Fibroblast of skin of abdomen (primary cell): ENCODE measurements at regions not wholly inside any gene's neighbourhood (a gene's known extent, or its start where the extent isn't known, plus 50 kb on each side); places are given as distances from the start of the nearest gene placed in this dataset.
"Not testable (repeated sequence)": the region's sequence is repeated elsewhere in the genome, so short reads cannot be mapped to it uniquely, and the experiment has no call there.

Experiments
- DNase-seq: peaks from one replicate; pipeline ENCODE4 v3.0.0-alpha.2; 2013

DNA sequence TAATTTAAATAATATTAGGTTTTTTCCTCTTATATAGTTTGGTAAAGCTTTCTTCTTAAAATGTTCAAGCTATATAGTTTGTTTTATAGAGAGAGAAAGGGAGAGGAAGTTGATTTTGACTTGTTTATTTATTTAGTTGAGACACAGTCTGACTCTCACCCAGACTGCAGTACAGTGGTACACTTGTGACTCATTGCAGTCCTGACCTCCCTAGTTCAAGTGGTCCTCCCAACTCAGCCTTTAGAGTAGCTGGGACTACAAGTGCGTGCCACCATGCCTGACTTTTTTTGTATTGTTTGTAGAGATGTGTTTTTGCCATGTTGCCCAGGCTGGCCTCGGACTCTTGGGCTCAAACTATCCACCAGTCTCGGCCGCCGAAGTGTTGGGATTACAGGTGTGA, 187.4 kb upstream of the TGIF2LY start:
- DNase-seq = not testable (repeated sequence)

DNA sequence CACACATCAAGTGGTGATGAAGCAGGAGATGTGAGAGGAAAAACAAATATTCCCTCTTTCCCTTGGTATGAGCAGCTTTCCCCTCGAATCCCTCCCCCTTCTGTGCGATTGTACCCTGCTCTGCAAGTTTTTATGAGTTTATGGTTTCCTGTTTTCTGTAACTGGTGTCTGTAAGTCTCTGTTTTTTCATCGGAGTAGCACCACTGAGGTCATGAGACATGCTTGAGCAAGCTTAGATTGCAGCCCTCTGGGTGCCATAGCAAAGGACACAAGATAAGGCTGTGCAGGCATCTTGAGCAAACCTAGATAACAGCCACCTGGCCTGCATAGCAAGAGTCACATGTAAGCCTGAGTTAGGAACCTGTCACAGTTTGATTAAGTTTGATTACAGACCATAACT, 174.6 kb upstream of the TGIF2LY start:
- not testable (repeated sequence) for DNase-seq

DNA sequence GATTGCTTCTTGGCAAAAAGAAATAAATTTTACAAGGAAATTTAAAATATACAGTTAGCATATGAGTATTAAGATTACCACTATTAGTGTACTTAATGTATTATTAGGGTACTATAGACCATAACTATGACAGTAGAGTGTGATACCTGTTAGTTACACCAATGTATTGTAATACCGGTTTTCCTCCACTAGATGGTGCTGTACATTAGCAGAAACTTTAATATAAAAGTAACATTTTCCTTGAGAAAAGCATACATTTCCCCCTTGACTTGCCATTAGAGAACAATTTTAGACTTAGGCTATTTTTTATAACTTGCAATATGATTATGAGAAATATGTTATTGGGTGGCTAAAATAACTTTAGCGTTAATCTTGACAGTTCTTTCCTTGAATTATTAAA, 173.3 kb upstream of the TGIF2LY start:
- peak; percentile 0 for DNase-seq

DNA sequence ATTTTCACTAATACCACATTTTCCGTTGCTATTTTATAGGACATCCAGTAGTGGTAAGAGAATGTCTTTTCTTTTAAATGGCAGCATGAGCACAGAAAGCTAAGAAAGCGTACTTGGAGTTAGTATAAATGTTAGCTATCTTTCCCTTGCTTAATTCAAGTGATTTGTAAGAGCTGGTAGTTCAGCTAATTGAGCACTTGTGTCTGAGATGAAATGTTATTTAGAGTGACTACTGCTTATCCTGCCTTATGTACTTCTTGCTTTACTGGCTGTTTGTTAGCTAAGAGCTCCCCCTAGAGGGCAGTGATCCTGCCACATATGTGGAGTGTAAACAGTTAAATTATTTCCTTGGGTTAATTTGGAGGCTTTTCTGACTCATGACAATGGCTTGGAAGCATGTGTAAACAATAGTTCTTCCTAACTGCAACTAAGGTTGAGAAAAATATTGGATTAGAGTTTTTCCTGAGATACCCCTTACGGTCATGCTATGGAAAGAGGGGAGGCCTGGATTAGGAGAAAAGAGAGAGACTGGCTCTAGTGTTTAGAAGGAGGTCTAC, 171.9 kb upstream of the TGIF2LY start:
- not testable (repeated sequence) for DNase-seq

DNA sequence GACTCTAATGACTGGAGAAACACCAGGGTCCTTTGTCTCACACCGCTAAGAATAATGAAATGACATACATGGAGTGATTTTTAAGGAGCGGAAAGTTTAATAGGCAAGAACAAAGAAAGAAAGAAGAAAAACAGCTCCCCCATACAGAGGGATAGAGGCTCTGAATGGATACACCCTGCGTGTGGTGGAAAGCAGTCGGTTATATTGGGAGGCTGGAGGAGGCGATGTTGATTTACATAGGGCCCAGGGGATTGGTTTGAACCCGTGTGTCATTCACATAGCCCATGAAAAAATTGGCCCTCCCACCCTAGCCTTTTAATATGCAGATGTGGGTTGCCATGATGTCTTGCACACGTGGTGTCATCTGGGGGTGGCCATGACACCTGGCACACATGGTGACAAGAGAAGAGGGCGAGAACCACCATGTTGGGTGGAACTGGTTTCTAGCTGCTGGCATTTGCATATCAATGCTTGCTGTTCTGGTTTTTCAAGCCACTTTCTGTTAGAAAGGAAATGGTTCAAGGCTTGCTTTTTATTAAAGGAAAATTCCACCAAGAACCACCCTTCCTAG, 168.5 kb upstream of the TGIF2LY start:
- not testable (repeated sequence) for DNase-seq
